HFFc6 (cell line): ENCODE measurements at regions not wholly inside any gene's neighbourhood (a gene's known extent, or its start where the extent isn't known, plus 50 kb on each side); places are given as distances from the start of the nearest gene placed in this dataset.

Experiments used
- DNase-seq: peaks from one replicate; pipeline ENCODE4 v3.0.0-alpha.2; 2018
- H3K27ac Mint-ChIP-seq: 2 replicates; pipeline ENCODE4 v1.8.0; 2020; ENCODE audit warnings: mild to moderate bottlenecking, mixed read lengths
- H3K27me3 Mint-ChIP-seq: 2 replicates; pipeline ENCODE4 v1.8.0; 2021; ENCODE audit warnings: mild to moderate bottlenecking, moderate library complexity, mixed read lengths; ENCODE audit not compliant: insufficient read depth
- H3K36me3 Mint-ChIP-seq: 2 replicates; pipeline ENCODE4 v1.8.0; 2021; ENCODE audit warnings: low read depth, mixed read lengths
- H3K4me1 Mint-ChIP-seq: 2 replicates; pipeline ENCODE4 v1.8.0; 2020; ENCODE audit warnings: low read depth, mixed read lengths
- H3K4me3 Mint-ChIP-seq: 2 replicates; pipeline ENCODE4 v1.8.0; 2020; ENCODE audit warnings: mild to moderate bottlenecking, moderate library complexity, mixed read lengths
- H3K9me3 Mint-ChIP-seq: 2 replicates; pipeline ENCODE4 v1.8.0; 2020; ENCODE audit warnings: mild to moderate bottlenecking, mixed read lengths
- TF ChIP-seq, protein P1 (sequence below): fragments of 200-600 bp; sonication (generic); IDR thresholded peaks from 2 replicates; pipeline ENCODE4 v1.5.0; 2021; ENCODE audit warnings: antibody characterized with exemption, mild to moderate bottlenecking

- H3K4me3 Mint-ChIP-seq: no peak overlapping the region
- peaks cover 1% of the 10 kb centered on the region for H3K27me3 Mint-ChIP-seq
- H3K4me1 Mint-ChIP-seq: peaks cover 45% of the 10 kb centered on the region
- no peaks in the 10 kb centered on the region for H3K36me3 Mint-ChIP-seq
- H3K9me3 Mint-ChIP-seq: no peaks in the 10 kb centered on the region
- peak overlapping the region; percentile 43 for H3K27ac Mint-ChIP-seq
- TF ChIP-seq, protein P1, sequence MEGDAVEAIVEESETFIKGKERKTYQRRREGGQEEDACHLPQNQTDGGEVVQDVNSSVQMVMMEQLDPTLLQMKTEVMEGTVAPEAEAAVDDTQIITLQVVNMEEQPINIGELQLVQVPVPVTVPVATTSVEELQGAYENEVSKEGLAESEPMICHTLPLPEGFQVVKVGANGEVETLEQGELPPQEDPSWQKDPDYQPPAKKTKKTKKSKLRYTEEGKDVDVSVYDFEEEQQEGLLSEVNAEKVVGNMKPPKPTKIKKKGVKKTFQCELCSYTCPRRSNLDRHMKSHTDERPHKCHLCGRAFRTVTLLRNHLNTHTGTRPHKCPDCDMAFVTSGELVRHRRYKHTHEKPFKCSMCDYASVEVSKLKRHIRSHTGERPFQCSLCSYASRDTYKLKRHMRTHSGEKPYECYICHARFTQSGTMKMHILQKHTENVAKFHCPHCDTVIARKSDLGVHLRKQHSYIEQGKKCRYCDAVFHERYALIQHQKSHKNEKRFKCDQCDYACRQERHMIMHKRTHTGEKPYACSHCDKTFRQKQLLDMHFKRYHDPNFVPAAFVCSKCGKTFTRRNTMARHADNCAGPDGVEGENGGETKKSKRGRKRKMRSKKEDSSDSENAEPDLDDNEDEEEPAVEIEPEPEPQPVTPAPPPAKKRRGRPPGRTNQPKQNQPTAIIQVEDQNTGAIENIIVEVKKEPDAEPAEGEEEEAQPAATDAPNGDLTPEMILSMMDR: no peak
- DNase-seq: no peak
Measured at GRCh38 chr1:244965185-244966030, 101.1 kb upstream of the HNRNPU start.

DNA sequence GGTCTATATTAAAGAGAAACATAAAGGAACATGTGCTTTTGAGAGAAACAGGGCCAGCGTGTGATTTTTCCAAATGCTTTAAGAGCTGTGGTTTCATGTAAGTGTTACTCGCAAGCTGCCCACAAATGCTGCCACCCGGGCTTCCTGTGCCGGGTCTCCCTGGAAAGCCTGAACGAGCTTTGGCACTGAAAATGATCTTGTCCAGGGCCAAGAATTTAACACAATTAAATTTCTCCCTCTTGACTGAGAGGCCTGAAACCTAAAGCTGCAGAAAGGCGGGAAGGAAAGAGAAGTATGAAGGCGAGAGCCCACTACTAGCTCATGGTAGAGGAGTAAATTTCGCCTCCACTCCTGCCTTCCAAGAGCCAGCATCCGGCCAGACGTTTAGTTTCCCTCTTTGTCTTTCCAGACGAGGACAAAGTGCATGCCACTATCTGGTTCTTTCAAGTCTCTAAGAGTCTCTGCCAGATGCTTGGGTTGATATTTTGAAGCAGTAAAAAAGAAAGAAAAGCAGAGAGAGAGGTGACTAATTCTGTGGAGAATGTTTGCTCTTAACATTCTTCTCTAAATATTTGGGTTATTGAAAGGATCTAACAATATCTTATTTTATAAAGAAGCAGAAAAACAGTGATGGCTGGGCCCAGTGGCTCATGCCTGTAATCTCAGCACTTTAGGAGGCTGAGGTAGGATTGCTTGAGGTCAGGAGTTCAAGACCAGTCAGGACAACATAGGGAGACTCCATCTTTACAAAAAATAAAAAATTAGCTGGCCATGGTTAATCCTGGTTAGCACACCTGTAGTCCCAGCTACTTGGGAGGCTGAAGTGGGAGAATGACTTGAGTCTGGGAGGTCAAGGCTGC lies 100.0 kb upstream of the HNRNPU start:
- H3K4me3 Mint-ChIP-seq: peak overlapping the region; percentile 82
- DNase-seq: peak; percentile 82
- no peaks in the 10 kb centered on the region; the same call in 1 of the 2 replicates for H3K27me3 Mint-ChIP-seq
- H3K4me1 Mint-ChIP-seq: peaks cover 45% of the 10 kb centered on the region
- H3K9me3 Mint-ChIP-seq: no peaks in the 10 kb centered on the region
- TF ChIP-seq, protein P1: no peak
- no peaks in the 10 kb centered on the region for H3K36me3 Mint-ChIP-seq
- peak overlapping the region; percentile 95 for H3K27ac Mint-ChIP-seq

GRCh38 chr1:244963231-244963826 lies 99.0 kb upstream of the HNRNPU start:
- DNase-seq: no peak

GRCh38 chr1:244962130-244962529 lies 97.8 kb upstream of the HNRNPU start:
- TF ChIP-seq, protein P1: no peak

More at GRCh38 chr1:244963231-244963826, 99.0 kb upstream of the HNRNPU start:
- Mint-ChIP-seq H3K27me3 (no peaks in the 10 kb centered on the region), H3K9me3 (no peaks in the 10 kb centered on the region), H3K27ac (peak overlapping the region; percentile 95), H3K36me3 (no peaks in the 10 kb centered on the region), H3K4me1 (peaks cover 35% of the 10 kb centered on the region), H3K4me3 (peak overlapping the region; percentile 82)
- TF ChIP-seq, protein P1: no peak

GRCh38 chr1:244960904-244961303 lies 96.6 kb upstream of the HNRNPU start:
- Mint-ChIP-seq H3K36me3 (no peaks in the 10 kb centered on the region), H3K27ac (no peak overlapping the region), H3K4me1 (peaks cover 30% of the 10 kb centered on the region), H3K27me3 (peaks cover 2% of the 10 kb centered on the region; the same call in 1 of the 2 replicates), H3K4me3 (no peak overlapping the region), H3K9me3 (no peaks in the 10 kb centered on the region)
- DNase-seq: no peak
- TF ChIP-seq, protein P1: no peak

More at GRCh38 chr1:244962130-244962529, 97.8 kb upstream of the HNRNPU start:
- H3K9me3 Mint-ChIP-seq: no peaks in the 10 kb centered on the region
- H3K4me1 Mint-ChIP-seq: peaks cover 30% of the 10 kb centered on the region
- no peaks in the 10 kb centered on the region for H3K36me3 Mint-ChIP-seq
- H3K4me3 Mint-ChIP-seq: no peak overlapping the region
- H3K27ac Mint-ChIP-seq: no peak overlapping the region
- no peak for DNase-seq
- H3K27me3 Mint-ChIP-seq: no peaks in the 10 kb centered on the region
